ENCODE measurements at regions not wholly inside any gene's neighbourhood (a gene's known extent, or its start where the extent isn't known, plus 50 kb on each side); places are given as distances from the start of the nearest gene placed in this dataset.

- TF ChIP-seq EP300 (IDR thresholded peaks at IDR 0.05) (no peak), POLR2AphosphoS5 (IDR thresholded peaks at IDR 0.05) (no peak), CTCF (IDR thresholded peaks at IDR 0.05) (no peak)
Observed at GRCh38 chr7:81277691-81278090, 358.8 kb upstream of the SEMA3C start.

Data from suprapubic skin (tissue), 4 donors.